Naive thymus-derived CD4-positive, alpha-beta T cell (primary cell): ENCODE measurements at regions not wholly inside any gene's neighbourhood (a gene's known extent, or its start where the extent isn't known, plus 50 kb on each side); places are given as distances from the start of the nearest gene placed in this dataset.

ENCODE experiments used
- ATAC-seq: fragments of 150-1000 bp; cut with Tn5 transposase; 2 replicates; pipeline ENCODE4 v1.10.0; 2021; ENCODE audit warnings: mild to moderate bottlenecking, moderate library complexity
- CTCF ChIA-PET: fragments of 350-600 bp; sonication (Branson Sonifier 250); formaldehyde crosslinking; loops from one replicate; lab custom pipeline; 2021; ENCODE audit warnings: antibody characterized with exemption; lab: Charles Lee
- POLR2A ChIA-PET: fragments of 350-600 bp; sonication (Branson Sonifier 250); formaldehyde crosslinking; loops from one replicate; lab custom pipeline; 2021; ENCODE audit warnings: antibody characterized with exemption, inconsistent platforms; lab: Charles Lee
- DNase-seq, 9 donors: peaks; one replicate each; pipeline versions ENCODE4 v3.0.0 to v3.0.0-alpha.2; 2020 to 2022; ENCODE audit warnings: mixed read lengths in 1 of 9
- H3K27ac ChIP-seq: one replicate; pipeline ENCODE4 v1.7.0; 2013; ENCODE audit warnings: mild to moderate bottlenecking, low read depth, low read length, moderate library complexity
- H3K27me3 ChIP-seq, 2 donors: one replicate each; pipeline ENCODE4 v1.7.0; 2013; ENCODE audit warnings: low read length in 2 of 2, mild to moderate bottlenecking in 2 of 2, moderate library complexity in 2 of 2; ENCODE audit not compliant: control insufficient read depth in 2 of 2, insufficient read depth in 2 of 2
- H3K36me3 ChIP-seq, 3 experiments: 1 replicate in 2 of 3; 2 replicates in 1 of 3; pipeline ENCODE4 v1.7.0; 2013; ENCODE audit warnings: low read length in 3 of 3, mild to moderate bottlenecking in 3 of 3, moderate library complexity in 1 of 3; ENCODE audit not compliant: insufficient read depth in 3 of 3, control insufficient read depth in 2 of 3
- H3K4me1 ChIP-seq, 2 donors: one replicate each; pipeline ENCODE4 v1.7.0; 2013; ENCODE audit warnings: low read length in 2 of 2, mild to moderate bottlenecking in 2 of 2, moderate library complexity in 1 of 2; ENCODE audit not compliant: control insufficient read depth in 2 of 2, insufficient read depth in 2 of 2
- H3K4me3 ChIP-seq: 2 replicates; pipeline ENCODE4 v1.7.0; 2013; ENCODE audit warnings: mild to moderate bottlenecking, low read length
- H3K9me3 ChIP-seq, 3 experiments: 1 replicate in 2 of 3; 2 replicates in 1 of 3; pipeline ENCODE4 v1.7.0; 2013; ENCODE audit warnings: low read length in 3 of 3; ENCODE audit not compliant: control insufficient read depth in 2 of 3
- H3K27ac Mint-ChIP-seq, 9 donors: one replicate each; pipeline ENCODE4 v1.8.0; 2020 to 2022; ENCODE audit warnings: mixed read lengths in 9 of 9, mild to moderate bottlenecking in 8 of 9, moderate library complexity in 5 of 9, inconsistent platforms in 2 of 9
- H3K27me3 Mint-ChIP-seq, 5 donors: one replicate each; pipeline ENCODE4 v1.8.0; 2021 to 2022; ENCODE audit warnings: mixed read lengths in 5 of 5, mild to moderate bottlenecking in 1 of 5
- H3K36me3 Mint-ChIP-seq, 5 donors: one replicate each; pipeline ENCODE4 v1.8.0; 2020 to 2022; ENCODE audit warnings: mixed read lengths in 5 of 5, mild to moderate bottlenecking in 3 of 5, inconsistent platforms in 1 of 5
- H3K4me1 Mint-ChIP-seq, 7 donors: one replicate each; pipeline ENCODE4 v1.8.0; 2020 to 2022; ENCODE audit warnings: mixed read lengths in 7 of 7, mild to moderate bottlenecking in 3 of 7, inconsistent platforms in 1 of 7
- H3K4me3 Mint-ChIP-seq, 10 donors: one replicate each; pipeline ENCODE4 v1.8.0; 2020 to 2022; ENCODE audit warnings: mild to moderate bottlenecking in 10 of 10, mixed read lengths in 10 of 10, moderate library complexity in 6 of 10, inconsistent platforms in 2 of 10
- H3K9me3 Mint-ChIP-seq, 11 donors: one replicate each; pipeline ENCODE4 v1.8.0; 2020 to 2022; ENCODE audit warnings: mixed read lengths in 11 of 11, mild to moderate bottlenecking in 4 of 11, inconsistent platforms in 1 of 11, moderate library complexity in 1 of 11
- intact Hi-C, 2 donors: fragments of 100-400 bp; cut with micrococcal nuclease; formaldehyde crosslinking; loops; one replicate each; pipeline ENCODE4 v1.15.1; 2023

GRCh38 chr19:31718898-31719297 lies 369.7 kb upstream of the TSHZ3 start:
- H3K36me3 ChIP-seq, result no peaks in the 10 kb centered on the region
- DNase-seq (no peak), ATAC-seq (no peak)
- H3K4me1 ChIP-seq, result no peaks in the 10 kb centered on the region
- Mint-ChIP-seq H3K4me1 (no peaks in the 10 kb centered on the region), H3K9me3 (peaks cover 0 to 4% (median 0%) of the 10 kb centered on the region in 11 donors), H3K27ac (no peak overlapping the region), H3K4me3 (no peak overlapping the region), H3K27me3 (peaks cover 0 to 9% (median 0%) of the 10 kb centered on the region in 5 donors), H3K36me3 (no peaks in the 10 kb centered on the region)
- POLR2A ChIA-PET, result no interaction called here
- intact Hi-C loops, result no loop called here
- H3K27me3 ChIP-seq, result no peaks in the 10 kb centered on the region
- no peaks in the 10 kb centered on the region for H3K9me3 ChIP-seq
- no peak overlapping the region for H3K27ac ChIP-seq
- no peak overlapping the region for H3K4me3 ChIP-seq
- CTCF ChIA-PET, result no interaction called here

GRCh38 chr19:31723101-31723500 lies 373.9 kb upstream of the TSHZ3 start:
- Mint-ChIP-seq H3K36me3 (no peaks in the 10 kb centered on the region), H3K4me3 (no peak overlapping the region)

GRCh38 chr19:31725051-31725450 lies 375.8 kb upstream of the TSHZ3 start:
- Histone ChIP-seq H3K9me3 (no peaks in the 10 kb centered on the region), H3K36me3 (no peaks in the 10 kb centered on the region), H3K4me1 (no peaks in the 10 kb centered on the region), H3K4me3 (no peak overlapping the region), H3K27ac (no peak overlapping the region), H3K27me3 (no peaks in the 10 kb centered on the region)
- ChIA-PET POLR2A (no interaction called here), CTCF (no interaction called here)
- Mint-ChIP-seq H3K27ac (no peak overlapping the region), H3K4me1 (no peaks in the 10 kb centered on the region), H3K9me3 (peaks cover 0 to 8% (median 2%) of the 10 kb centered on the region in 11 donors), H3K27me3 (peaks cover 0 to 16% (median 0%) of the 10 kb centered on the region in 5 donors), H3K36me3 (no peaks in the 10 kb centered on the region), H3K4me3 (no peak overlapping the region)
- no peak for ATAC-seq
- intact Hi-C loops, result no loop called here
- no peak for DNase-seq

More at GRCh38 chr19:31723101-31723500, 373.9 kb upstream of the TSHZ3 start:
- no peaks in the 10 kb centered on the region for H3K4me1 Mint-ChIP-seq
- ChIA-PET POLR2A (no interaction called here), CTCF (no interaction called here)
- peaks cover 0 to 9% (median 0%) of the 10 kb centered on the region in 5 donors for H3K27me3 Mint-ChIP-seq
- no peaks in the 10 kb centered on the region for H3K9me3 ChIP-seq
- H3K27me3 ChIP-seq, result no peaks in the 10 kb centered on the region
- intact Hi-C loops, result no loop called here
- ATAC-seq (no peak), DNase-seq (no peak)
- no peaks in the 10 kb centered on the region for H3K36me3 ChIP-seq
- H3K4me1 ChIP-seq, result no peaks in the 10 kb centered on the region
- H3K9me3 Mint-ChIP-seq, result peaks cover 0 to 4% (median 0%) of the 10 kb centered on the region in 11 donors
- no peak overlapping the region for H3K27ac ChIP-seq
- no peak overlapping the region for H3K27ac Mint-ChIP-seq
- no peak overlapping the region for H3K4me3 ChIP-seq

- Histone ChIP-seq H3K9me3 (no peaks in the 10 kb centered on the region), H3K36me3 (no peaks in the 10 kb centered on the region), H3K4me3 (no peak overlapping the region), H3K27me3 (no peaks in the 10 kb centered on the region), H3K27ac (no peak overlapping the region), H3K4me1 (no peaks in the 10 kb centered on the region)
- ATAC-seq, result no peak
- ChIA-PET CTCF (no interaction called here), POLR2A (no interaction called here)
- no peak for DNase-seq
- Mint-ChIP-seq H3K9me3 (peaks cover 0 to 9% (median 2%) of the 10 kb centered on the region in 11 donors), H3K4me3 (no peak overlapping the region), H3K27ac (no peak overlapping the region), H3K36me3 (no peaks in the 10 kb centered on the region), H3K27me3 (peaks cover 0 to 7% (median 0%) of the 10 kb centered on the region in 5 donors), H3K4me1 (peaks cover 0 to 2% (median 0%) of the 10 kb centered on the region in 7 donors)
- intact Hi-C loops, result no loop called here
These were observed 378.3 kb upstream of the TSHZ3 start for GRCh38 chr19:31727536-31727935.

GRCh38 chr19:31730270-31730669 lies 381.0 kb upstream of the TSHZ3 start:
- ATAC-seq (no peak), DNase-seq (no peak)
- peaks cover 0 to 2% (median 0%) of the 10 kb centered on the region in 7 donors for H3K4me1 Mint-ChIP-seq
- Histone ChIP-seq H3K4me1 (no peaks in the 10 kb centered on the region), H3K4me3 (no peak overlapping the region), H3K27ac (no peak overlapping the region), H3K36me3 (no peaks in the 10 kb centered on the region), H3K27me3 (no peaks in the 10 kb centered on the region), H3K9me3 (no peaks in the 10 kb centered on the region)
- ChIA-PET CTCF (no interaction called here), POLR2A (no interaction called here)
- H3K9me3 Mint-ChIP-seq, result peaks cover 0 to 9% (median 2%) of the 10 kb centered on the region in 11 donors
- H3K36me3 Mint-ChIP-seq, result no peaks in the 10 kb centered on the region
- H3K27me3 Mint-ChIP-seq, result peaks cover 0 to 7% (median 0%) of the 10 kb centered on the region in 5 donors
- no peak overlapping the region for H3K27ac Mint-ChIP-seq
- no peak overlapping the region for H3K4me3 Mint-ChIP-seq
- intact Hi-C loops, result no loop called here

- no peak overlapping the region for H3K27ac ChIP-seq
- Mint-ChIP-seq H3K27ac (no peak overlapping the region), H3K36me3 (no peaks in the 10 kb centered on the region), H3K4me1 (peaks cover 0 to 2% (median 0%) of the 10 kb centered on the region in 7 donors), H3K9me3 (peaks cover 0 to 6% (median under 1%) of the 10 kb centered on the region in 11 donors), H3K4me3 (no peak overlapping the region), H3K27me3 (peaks cover 0 to 8% (median under 1%) of the 10 kb centered on the region in 5 donors)
- no peaks in the 10 kb centered on the region for H3K27me3 ChIP-seq
- no peaks in the 10 kb centered on the region for H3K4me1 ChIP-seq
- ATAC-seq (no peak), DNase-seq (no peak)
- ChIA-PET CTCF (no interaction called here), POLR2A (no interaction called here)
- no peaks in the 10 kb centered on the region for H3K9me3 ChIP-seq
- H3K4me3 ChIP-seq, result no peak overlapping the region
- intact Hi-C loops, result no loop called here
- H3K36me3 ChIP-seq, result no peaks in the 10 kb centered on the region
These were observed 384.4 kb upstream of the TSHZ3 start for GRCh38 chr19:31733591-31733990.

GRCh38 chr19:31742249-31742648 lies 393.0 kb upstream of the TSHZ3 start:
- no peaks in the 10 kb centered on the region for H3K36me3 ChIP-seq
- H3K4me3 ChIP-seq, result no peak overlapping the region
- H3K4me1 ChIP-seq, result no peaks in the 10 kb centered on the region
- peaks cover 0 to 6% (median 0%) of the 10 kb centered on the region in 11 donors for H3K9me3 Mint-ChIP-seq
- ATAC-seq (no peak), DNase-seq (no peak)
- ChIA-PET POLR2A (no interaction called here), CTCF (no interaction called here)
- H3K27ac Mint-ChIP-seq, result no peak overlapping the region
- peaks cover 0 to 12% (median 3%) of the 10 kb centered on the region in 5 donors for H3K27me3 Mint-ChIP-seq
- no peak overlapping the region for H3K4me3 Mint-ChIP-seq
- H3K9me3 ChIP-seq, result no peaks in the 10 kb centered on the region
- H3K36me3 Mint-ChIP-seq, result no peaks in the 10 kb centered on the region
- no peak overlapping the region for H3K27ac ChIP-seq
- H3K27me3 ChIP-seq, result no peaks in the 10 kb centered on the region
- intact Hi-C loops, result no loop called here
- H3K4me1 Mint-ChIP-seq, result no peaks in the 10 kb centered on the region
